IPS-NIHi11 (cell line): ENCODE measurements at regions not wholly inside any gene's neighbourhood (a gene's known extent, or its start where the extent isn't known, plus 50 kb on each side); places are given as distances from the start of the nearest gene placed in this dataset.
"Not testable (repeated sequence)": the region's sequence is repeated elsewhere in the genome, so short reads cannot be mapped to it uniquely, and the experiment has no call there.

Source experiments
- DNase-seq: peaks from one replicate; pipeline ENCODE4 v3.0.0; 2012; ENCODE audit warnings: mixed read lengths, low spot score

DNA sequence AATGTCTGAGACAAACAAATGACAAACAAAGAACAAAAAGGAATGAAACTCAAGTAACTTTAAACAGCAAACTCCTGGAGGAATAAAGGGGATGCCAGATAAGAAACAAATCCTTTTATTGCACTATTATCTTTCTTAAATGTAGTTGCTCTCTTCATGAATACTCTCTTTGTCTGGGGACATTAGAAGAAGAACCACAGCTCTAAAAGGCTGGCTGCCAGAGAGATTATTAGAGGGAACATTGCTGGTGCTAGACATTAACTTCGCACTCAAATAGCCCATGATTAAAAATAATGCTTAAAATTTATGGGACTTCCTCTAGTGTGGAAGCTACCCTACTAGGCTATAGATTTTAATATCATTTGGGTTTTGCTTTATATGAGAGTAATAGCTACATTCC lies 1330.4 kb downstream of the XPNPEP1 start:
- DNase-seq, result no peak

DNA sequence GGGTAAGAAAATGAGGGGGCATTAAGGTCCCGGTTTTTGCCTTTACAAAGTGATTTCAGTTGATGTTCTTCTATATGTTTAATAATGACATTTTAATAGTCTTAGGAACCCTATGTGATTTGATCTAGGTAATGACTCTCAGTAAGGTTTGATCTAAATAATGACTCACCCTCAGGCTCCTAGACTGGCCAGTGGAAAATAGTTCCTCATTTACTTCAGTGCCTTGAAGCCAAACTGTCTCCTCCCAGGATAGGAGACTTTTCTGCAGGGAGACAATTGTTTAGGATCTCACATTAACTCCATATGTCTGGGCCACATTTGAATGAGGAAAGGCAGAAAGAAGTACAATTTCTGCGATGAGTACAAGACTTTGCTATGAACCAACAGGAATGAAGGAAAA lies 1331.9 kb downstream of the XPNPEP1 start:
- no peak for DNase-seq

DNA sequence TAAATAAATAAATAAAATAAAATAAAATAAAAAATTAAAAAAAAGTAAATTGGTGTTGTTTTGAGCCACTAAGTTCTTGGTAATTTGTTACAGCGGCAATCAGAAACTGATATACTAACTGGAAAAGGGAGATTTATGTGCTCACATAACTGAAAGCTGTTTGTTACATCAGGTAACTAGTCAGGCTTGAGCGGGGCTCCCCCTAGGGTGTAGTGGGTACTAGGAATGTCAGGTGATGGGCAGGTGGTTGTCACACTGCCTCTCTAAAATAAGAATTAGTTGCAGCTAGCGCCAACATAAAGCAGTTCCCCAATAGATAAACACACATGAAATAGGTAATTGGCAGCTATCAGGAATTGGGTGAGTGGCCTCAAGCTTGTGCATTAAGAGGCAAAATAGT lies 1336.9 kb downstream of the XPNPEP1 start:
- no peak for DNase-seq

DNA sequence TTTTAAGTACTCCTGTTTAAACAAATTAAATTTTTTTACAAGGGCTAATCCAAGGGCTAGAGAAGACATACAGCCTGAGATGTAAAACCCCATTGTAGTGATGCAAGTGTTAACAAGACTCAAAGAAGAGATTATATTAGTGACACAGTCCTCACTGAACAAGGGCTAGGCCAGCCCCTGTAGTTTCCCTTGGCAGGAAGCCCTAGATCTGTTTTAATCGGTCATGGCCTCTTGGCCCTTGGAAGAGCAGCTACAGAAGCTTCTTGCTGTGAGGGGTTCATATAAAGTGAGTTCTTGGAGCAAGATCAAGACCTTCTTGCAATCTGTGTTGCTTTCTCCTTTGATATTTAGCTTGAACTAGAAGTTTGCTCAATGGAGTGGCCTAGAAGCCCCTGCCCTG lies 1339.4 kb downstream of the XPNPEP1 start:
- DNase-seq, result no peak

DNA sequence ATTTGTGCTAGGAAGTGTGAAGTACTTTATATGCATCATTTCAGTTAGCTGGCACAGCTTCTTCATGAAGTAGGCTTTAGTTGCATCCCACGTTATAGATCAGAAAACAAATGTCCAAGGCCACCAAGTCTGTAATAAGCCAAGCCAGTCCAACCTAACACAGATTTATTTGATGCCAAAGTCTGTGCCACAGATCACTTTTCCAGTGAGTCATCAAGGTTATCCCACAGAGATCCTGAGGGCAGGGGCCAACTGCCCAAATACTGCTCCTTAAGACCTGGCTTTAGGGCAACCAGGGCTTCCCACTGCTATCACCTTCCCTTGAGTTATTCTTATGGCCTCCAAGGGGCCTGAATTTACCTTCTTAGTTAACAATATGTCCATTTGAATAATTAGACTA lies 1340.4 kb downstream of the XPNPEP1 start:
- no peak for DNase-seq

DNA sequence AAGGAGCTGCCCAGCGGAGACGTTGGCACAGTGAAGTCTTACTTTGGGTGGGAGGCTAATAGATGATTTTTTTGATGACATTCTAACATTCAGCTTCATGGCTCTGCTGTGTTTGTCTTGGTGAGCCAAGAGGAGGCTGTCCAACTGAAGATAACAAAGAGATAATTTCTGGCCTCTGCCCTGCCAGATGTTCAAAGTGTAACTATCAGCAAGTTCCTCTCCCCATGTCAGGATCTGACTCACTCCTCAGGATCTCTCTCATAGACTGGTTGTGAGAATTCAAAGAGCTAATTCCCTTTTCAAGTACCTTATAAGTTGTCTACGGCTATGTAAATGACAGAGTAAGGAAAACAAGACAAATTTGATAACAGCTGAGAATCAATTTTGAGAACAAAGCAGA lies 1340.9 kb downstream of the XPNPEP1 start:
- DNase-seq, result no peak

DNA sequence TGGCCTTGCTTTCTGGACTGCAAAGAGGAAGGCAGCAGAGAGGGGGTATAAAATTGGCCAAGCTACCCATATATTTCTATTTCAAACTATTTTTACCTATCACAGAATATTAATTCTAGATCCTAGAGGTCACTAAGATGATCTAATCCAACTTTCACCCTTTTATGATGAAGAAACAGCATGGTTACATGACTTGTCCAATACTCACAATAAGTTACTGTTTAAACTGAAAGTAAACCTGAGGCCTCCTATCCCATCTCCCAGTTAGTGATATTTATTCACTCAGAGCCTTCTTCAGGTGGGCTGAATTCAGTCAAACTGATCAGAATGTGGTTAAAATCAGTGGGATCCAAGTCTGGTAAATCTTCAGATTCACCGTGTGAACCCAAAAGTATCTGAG lies 1345.1 kb downstream of the XPNPEP1 start:
- DNase-seq, result no peak

DNA sequence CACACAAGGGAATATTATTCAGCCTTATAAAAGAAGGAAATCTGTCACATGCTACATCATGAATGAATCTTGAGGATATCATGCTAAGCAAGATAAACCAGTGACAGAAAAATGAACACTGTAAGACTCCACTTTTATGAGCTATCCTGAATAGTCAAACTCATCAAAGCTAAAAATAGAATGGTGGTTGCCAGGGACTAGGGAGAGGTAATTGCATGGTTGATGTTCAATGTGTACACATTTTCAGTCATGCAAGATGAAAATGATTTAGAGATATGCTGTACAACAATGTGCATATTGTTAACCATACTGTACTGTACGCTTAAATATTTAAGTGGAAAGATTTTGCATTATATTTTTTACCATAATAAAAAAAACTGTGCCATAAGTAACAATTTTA lies 1349.1 kb downstream of the XPNPEP1 start:
- DNase-seq, result no peak

DNA sequence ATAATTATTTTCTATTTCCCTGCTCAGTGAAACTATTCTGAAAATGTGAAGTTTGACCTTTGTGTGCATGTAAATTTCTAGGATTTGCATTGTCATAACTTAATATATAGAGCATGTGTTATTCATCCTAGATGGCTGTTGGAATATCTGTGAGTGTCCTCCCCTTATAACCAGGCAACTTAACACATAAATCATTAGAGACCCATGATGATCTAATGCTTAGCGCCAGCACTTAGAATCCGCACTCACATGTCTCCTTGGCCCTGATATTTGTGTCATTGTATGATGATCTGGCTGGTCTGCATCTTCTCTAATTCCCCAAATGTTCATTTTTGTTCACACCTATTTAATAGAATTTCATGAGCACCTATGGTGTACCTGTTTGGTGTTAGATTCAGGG lies 1354.5 kb downstream of the XPNPEP1 start:
- no peak for DNase-seq

DNA sequence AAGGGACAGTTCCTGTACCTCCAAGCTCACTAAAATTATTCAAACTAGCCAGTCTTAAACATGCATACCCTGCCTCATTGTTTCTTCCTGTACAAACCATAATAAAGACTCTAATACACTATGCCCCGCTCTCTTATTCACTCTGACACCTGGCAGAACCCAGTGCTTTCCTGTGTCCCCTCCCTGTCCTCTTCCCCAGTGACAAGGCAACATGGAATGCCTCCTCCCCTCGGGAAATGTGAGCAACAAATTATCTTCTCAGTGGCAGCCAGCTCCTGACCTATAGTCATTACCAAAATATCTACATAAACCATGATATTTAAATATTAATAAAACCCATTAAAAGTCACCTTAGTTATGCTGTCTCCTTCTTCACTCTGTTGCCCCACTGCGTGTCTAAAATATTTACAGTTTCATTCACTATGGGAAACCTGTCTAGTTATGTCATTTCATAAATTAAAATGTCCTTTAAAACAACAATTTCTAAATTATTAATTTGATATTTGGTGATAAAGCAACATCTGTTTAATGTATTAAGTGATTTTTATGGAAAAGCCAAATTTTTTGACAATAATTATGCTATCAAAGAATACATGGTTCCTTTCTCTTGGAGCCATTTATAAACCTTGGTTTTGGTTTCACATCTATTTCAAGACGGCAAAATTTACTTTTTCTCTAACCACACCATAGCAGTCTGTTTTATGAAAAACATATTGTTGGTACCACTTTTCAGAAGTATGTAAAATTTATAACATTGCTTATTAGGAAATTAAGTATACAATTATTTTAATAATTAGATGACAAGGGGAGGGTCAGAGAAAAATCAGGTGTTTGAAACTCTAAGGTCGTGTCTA lies 1355.2 kb downstream of the XPNPEP1 start:
- no peak for DNase-seq

DNA sequence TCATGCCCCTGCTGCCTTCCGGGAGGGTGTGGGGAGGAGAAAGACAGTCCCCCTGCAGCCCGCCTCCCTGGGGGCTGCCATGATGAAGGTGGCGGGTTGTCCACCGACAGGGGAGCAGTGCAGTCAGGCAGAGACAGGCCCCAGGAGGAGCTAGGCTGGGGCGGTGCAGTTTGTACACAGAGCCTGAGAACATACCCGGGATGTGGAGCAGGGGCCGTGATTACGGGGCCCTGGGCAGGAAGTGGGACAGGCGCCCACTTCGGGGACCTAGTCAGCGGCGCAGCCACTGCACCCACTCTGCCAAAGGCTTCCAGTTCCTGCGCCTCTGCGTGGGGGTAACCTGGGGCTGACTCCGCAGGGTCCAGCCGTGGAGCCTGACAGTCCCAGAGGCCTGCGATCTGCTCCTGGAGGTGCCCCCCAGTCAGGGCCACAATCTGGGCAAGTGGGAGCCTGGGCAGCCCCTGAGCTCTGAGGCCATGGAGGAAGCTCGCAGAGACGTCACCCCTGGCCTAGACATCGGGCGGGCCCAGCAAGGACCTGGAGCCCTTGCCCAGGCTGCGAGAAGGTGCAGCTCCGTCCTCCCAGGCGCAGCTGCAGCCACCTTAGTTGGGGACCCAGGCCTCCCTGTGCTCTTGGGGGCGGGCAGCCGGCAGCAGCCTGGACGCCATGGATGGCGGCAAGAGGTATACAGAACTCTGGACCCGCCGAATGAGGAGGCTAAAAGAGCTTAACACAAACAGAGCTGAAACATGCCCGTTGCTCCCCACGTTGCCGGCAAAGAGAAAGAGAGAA lies 1356.8 kb downstream of the XPNPEP1 start:
- no peak for DNase-seq

DNA sequence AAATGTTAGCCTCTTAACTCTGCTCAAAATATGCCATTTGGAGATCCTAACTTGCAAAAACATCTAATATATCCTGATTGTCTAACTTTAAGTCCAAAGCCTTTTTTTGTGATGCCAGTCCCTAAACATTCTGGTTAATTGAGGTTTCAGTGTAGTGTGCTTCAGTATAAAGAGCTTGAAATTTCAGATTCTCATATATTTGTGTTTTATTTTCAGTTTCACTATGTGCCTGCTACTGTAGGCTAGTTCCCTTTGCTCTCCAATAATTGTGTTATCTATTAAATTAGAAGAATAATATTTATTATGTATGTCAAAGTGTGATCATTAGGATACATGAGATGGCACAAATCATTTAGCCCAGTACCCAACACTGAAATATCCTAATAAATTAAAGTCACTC lies 1361.2 kb downstream of the XPNPEP1 start:
- no peak for DNase-seq

DNA sequence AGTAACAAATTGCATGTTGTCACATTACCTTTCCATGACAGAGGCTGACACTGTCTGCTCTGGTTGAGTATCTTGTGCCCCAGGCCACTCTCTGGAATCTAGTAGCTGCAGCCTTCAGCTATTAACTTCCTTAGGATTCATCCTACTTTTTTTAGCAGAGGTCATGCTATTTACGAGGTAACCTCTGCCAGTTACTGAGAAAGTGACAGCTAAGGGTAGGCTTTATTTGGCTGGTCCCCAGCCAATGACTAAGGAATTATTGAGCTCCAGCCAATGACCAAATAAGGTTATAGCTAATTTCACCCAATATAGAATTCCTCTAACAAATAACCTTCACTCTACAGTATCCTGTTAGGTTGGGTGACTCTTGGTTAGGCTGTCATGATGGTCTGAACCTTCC lies 1361.7 kb downstream of the XPNPEP1 start:
- no peak for DNase-seq

DNA sequence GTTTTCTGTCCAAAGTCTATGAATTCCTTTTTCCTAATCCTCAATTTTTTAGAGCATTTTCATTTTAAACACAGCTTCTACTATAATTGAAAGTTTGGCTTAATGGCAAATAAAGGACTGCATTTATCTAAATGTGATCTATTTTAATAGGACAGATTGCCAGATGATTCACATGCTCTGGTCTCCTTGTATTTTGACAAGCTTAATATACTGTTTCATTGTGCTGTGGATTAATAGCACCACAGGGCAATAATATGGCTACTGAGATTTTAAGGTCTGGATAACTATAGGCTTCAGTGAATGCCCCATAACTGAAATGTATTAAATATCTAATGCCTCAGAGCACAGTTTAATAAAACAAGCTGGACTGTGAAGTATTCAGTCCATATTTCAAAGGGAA lies 1362.8 kb downstream of the XPNPEP1 start:
- no peak for DNase-seq

DNA sequence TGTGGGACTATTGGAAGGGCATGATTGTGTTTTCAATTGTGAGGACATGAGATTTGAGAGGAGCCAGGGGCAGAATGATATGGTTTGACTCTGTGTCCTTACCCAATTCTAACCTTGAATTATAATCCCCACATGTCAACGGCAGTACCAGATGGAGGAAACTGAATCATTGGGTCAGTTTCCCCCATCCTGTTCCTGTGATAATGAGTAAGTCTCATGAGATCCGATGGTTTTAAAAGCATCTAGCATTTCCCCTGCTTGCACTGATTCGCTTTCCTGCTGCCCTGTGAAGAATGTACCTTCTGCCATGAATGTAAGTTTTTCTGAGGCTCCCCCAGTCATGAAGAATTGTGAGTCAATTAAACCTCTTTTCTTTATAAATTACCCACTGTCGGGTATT lies 1367.1 kb downstream of the XPNPEP1 start:
- no peak for DNase-seq

DNA sequence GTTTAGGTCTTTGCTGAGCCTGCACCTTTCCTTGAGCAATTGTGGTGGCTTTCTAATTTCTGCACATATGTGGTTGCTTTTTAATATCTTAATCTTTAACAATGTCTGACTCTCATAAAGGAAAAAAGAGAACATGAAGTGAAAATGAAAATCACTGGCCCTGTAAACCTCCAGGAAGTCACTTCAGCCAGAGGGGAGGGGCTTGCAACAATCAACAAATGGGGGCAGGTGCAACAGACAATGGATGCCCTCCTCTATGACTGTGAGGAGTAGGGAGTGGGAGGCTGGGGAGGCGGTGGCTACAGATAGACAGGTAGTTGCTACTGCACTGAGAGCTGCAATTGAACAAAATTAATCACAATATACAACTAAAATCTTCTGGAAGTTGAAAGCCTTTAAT lies 1377.4 kb downstream of the XPNPEP1 start:
- DNase-seq, result no peak

DNA sequence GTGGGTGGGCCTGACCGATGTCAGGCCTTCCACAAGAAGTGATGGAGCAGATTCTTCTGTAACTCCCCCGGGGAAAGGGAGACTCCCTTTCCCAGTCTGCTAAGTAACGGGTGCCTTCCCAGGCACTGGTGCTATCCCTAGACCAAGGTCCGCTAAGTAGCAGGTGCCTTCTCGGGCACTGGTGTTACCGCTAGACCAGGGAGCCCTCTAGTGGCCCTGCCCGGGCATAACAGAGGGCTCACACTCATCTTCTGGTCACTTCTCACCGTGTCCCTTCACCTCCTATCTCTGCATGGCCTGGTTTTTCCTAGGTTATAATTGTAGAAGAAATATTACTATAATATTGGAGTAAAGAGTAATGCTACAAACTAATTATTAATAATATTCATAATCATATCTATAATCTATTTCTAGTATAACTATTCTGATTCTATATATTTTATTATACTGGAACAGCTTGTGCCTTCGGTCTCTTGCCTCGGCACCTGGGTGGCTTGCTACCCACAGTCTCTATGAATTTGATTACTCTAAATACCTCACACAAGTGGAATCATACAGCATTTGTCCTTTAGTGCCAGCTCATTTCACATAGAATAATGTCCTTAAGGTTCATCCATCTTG lies 1378.7 kb downstream of the XPNPEP1 start:
- DNase-seq, result peak; percentile 33

DNA sequence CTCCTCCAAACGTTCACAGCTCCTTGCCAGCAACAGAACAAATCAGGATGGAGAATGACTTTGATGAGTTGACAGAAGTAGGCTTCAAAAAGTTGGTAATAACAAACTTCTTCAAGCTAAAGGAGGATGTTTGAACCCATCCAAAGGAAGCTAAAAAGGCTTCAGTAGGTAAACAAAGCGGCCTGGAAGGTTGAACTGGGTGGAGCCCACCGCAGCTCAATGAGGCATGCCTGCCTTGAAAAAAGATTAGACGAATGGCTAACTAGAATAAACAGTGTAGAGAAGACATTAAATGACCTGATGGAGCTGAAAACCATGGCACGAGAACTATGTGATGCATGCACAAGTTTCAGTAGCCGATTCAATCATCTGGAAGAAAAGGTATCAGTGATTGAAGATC lies 1369.0 kb upstream of the SORCS1 start:
- not testable (repeated sequence) for DNase-seq

DNA sequence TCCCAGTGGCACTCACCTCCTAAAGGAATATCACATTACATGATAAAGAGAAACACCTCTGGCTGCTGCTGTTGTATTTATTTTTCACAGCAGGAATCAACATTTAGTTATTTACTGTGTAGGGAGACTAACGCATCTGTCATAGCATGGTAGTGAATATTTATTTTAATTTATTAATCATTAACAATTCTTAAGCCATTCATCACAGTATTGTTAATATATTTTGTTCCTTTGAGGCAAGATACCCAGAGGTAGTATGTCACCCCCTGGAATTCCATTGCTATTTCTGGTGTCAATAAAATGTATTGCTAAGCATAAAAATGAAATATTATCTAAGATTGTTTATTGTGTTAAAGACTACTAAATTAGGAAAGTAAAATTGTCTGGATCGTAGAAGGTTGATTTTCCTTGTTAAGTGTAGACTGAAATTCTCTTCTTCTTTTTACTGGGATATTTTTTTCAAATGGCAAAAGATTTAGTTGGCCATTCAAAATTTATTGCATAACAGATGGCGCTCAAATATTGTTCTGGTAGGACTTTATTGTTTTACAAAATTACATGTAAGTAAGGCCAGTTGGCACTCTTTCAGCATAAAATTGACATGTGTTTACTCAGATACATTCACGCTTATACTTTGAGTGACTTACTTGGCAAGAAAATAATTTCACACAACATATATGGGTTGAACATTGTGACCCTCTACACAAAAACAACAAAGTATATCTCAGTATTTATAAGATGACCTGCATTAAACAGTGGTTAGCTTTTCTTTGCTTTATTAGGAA lies 1358.7 kb upstream of the SORCS1 start:
- no peak for DNase-seq

DNA sequence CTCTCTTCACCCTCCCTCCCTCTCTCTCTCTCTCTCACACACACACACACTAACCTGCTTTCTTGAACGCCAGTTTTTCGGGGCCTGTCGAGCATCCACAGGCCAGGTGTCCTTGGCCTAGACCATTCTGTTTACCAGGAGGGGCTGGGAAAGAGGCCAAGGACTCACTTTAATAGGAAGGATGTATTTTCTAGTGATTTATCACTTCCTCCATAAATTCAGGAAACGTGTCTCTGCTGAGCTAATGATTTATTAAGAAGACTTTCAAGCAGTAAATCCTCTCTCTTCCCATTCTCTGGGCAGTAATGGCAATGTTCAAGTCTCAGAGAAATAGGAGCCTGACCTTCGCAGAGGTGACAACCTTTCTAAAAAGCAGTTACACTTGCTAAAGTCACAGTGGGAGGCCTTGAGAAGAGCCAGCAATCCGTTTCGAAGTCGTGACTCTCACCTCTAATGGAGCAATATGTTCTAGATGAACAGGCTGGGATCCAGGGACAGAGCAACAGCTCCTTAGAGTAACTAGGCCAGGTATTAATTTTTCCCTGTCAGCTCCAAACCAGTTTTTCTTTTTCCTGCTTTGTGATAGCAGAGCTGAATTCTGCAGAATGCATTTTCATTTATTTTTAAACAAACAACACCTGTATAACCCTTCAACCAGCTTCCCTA lies 1357.5 kb upstream of the SORCS1 start:
- no peak for DNase-seq

DNA sequence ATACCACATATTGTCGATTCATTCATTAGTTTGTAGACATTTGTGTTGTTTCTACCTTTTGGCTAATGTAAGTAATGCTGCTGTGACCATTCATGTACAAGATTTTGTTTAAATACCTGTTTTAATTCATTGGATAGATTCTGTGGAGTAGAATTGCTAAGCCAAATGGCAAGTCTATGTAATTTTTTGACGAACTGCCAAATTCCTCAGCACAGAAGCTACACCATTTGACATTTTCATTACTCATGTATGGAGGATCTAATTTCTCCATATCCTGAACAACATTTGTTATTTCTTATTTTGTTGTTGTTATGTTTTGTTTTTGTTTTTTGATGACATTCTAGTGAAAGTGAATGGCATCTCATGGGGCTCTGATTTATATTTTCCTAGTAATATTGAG lies 1351.3 kb upstream of the SORCS1 start:
- DNase-seq, result no peak

DNA sequence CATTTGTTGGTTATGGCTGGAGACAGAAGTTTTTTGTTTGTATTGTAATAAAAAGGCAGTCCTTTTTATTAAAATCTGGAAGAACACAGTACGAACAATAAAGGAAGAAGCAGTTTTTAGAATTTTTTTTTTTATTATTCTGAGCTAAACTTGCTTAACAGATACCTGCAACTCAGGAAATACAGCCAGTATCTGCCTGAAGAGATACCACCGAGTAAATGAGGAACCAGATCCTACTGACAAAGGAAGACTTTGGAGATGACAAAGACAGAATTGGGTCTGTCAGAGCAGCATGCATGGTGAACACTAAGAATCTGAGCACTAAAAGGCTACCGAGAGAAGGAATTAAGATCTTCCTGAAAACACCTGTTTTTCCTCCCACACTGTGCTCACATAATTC lies 1335.9 kb upstream of the SORCS1 start:
- no peak for DNase-seq
